Forelimb muscle (tissue), 1 donor: ENCODE measurements at regions not wholly inside any gene's neighbourhood (a gene's known extent, or its start where the extent isn't known, plus 50 kb on each side); places are given as distances from the start of the nearest gene placed in this dataset.

Source experiments
- DNase-seq: peaks from one replicate; pipeline ENCODE4 v3.0.0-alpha.2; 2013; ENCODE audit warnings: low read depth

GRCh38 chr15:36254426-36254825 lies 325.0 kb upstream of the CDIN1 start:
- DNase-seq = no peak

- no peak for DNase-seq
Observed at GRCh38 chr15:36256404-36256807, 323.0 kb upstream of the CDIN1 start.

DNA sequence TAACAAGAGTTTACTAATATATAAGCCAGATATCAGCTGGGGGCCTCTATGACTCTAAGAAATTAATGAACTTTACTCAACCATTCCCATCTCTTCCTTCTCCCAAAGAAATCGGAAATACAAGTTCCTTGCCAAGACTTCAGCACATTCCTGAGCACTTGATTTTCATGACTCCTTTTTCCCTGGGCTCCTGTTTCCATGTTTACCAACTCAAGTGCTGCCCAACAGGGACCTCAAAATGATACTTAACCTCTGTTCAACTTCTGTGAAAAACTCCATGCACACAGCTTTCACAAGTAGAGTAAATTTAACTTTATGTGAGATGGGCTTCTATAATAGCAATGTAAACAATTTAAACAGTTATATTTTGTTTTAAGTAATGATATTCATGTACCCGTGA lies 315.8 kb upstream of the CDIN1 start:
- no peak for DNase-seq

GRCh38 chr15:36265422-36265821 lies 314.0 kb upstream of the CDIN1 start:
- no peak for DNase-seq

DNA sequence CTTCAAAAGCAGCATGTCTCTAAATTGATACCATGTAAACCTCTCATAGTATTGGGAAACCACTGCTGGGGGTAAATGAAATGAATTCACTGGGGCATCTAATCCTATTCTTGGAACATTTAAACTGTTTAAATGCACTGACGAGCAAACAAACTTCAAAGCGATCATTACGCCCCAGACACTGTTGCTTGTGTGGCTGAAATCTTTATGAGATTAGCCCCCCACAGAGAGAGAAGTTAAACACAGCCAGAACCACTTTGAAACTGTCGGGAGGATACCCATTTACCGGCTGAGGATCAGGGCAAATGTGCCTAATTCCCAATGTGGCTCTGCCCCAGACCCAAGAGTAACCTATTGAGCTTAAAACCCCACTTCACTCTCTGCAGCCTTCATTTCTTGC lies 308.4 kb upstream of the CDIN1 start:
- DNase-seq = no peak

DNA sequence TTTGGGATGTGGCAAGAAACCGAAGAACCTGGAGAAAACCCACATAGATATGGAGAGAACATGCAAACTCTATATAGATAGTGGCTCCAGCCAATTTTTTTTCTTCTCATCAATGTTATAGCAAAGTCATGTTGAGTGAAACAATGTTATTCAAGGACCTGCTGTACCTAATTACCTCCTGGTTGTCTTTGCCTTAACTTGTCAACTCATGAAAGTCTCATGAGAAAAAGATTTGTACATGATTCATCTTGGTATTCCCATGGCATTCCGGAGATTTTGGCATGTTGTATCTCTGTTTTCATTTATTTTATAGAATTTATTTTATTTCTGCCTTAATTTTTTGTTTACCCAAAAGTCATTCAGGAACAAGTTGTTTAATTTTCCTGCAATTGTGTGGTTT lies 303.8 kb upstream of the CDIN1 start:
- DNase-seq = no peak

DNA sequence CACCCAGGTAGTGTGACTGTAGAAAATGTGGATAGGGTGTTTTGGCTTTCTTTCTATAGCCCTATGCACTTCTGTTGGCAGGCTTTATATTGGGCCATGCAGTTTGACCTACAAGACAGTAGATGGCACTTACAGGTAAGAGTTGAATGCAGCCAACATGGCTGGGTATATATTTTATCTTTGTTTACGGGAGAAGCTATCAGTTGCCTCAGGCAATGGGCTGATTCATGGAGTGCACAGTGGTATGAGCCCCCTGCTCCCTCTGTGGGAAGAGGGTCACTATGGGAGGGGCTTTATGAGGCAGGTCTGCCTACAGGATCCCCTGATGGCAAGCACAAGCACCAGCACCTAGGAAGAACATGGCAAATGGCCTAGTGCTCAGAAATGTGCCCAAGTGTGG lies 301.2 kb upstream of the CDIN1 start:
- DNase-seq = no peak

DNA sequence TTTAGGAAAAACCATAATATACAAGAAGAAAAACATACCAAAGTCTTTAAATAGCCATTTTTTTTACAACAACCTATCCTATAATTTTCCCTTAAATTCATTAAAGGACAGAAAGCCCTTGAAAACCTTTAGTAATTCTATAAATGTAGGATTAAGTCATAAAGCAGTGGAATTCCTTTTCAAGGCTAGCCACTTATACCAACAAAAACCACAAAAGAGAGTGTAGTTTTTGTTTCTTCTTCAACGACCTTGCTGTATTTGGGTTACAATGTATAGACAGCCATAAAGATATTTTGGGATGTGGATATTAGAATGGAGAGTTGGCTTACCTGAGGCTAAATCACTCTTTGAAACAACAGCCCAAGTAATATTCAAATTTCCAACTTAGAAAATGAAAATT lies 296.6 kb upstream of the CDIN1 start:
- DNase-seq = no peak

- no peak for DNase-seq
Observed at GRCh38 chr15:36284911-36285310, 294.5 kb upstream of the CDIN1 start.

GRCh38 chr15:36291501-36291900 lies 287.9 kb upstream of the CDIN1 start:
- no peak for DNase-seq

DNA sequence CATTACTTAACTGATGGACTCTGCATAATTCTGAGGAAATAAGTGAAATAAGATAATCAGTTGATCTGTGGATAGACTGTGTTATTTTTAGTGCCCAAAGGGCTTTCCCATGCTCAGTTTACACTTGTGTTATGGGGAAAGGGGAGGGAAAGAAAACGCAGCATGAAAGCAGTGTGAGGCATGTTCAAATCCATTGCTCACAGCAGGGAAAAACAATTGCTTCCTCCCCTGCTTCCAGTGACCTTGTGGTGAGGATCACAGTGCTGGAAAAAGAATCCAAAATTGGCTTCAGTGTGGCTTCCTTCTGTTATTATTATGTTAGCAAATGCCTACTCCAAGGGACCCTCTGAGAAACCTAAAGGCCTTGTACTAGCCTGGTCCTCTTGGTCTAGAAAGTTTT lies 285.1 kb upstream of the CDIN1 start:
- no peak for DNase-seq

DNA sequence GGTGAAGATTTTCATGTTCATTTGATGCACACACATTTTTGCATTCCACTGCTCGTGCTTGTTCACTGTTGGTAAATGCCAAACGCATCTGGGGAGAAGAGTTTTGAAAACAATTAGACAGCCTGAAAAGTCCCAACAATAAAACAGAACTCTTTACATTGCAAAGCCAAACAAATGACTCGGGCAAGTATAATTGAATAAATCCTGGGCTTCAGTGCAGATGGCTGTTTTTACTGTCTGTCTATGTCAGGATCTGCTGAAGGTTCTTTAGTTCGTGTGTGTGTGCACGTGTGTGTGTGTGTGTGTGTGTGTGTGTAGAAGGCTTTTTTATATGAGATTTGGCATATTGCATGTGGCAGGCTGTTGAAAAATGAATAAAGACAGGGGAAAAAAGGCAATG lies 277.5 kb upstream of the CDIN1 start:
- DNase-seq = no peak

GRCh38 chr15:36313021-36313420 lies 266.4 kb upstream of the CDIN1 start:
- no peak for DNase-seq

GRCh38 chr15:36313736-36314280 lies 265.6 kb upstream of the CDIN1 start:
- no peak for DNase-seq

GRCh38 chr15:36315649-36316048 lies 263.8 kb upstream of the CDIN1 start:
- no peak for DNase-seq

GRCh38 chr15:36323615-36324014 lies 255.8 kb upstream of the CDIN1 start:
- DNase-seq = no peak

- DNase-seq = no peak
Observed at GRCh38 chr15:36325206-36325605, 254.2 kb upstream of the CDIN1 start.

DNA sequence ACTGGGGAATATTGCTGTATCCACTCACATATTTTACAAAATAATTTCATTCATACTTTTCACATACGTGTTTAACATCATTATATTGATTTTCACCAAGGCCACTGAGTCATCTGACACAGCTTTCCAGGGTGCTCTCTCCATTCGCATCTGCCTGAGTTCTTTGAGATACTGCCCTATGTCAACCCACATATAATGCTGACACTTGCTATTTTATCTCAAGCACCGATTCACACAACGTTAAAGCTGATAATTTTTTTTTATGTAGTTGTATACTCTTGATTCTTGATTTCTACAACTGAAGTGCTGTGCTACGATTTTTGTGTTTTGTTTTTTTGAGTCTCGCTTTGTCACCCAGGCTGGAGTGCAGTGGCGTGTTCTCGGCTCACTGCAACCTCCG lies 249.8 kb upstream of the CDIN1 start:
- no peak for DNase-seq

DNA sequence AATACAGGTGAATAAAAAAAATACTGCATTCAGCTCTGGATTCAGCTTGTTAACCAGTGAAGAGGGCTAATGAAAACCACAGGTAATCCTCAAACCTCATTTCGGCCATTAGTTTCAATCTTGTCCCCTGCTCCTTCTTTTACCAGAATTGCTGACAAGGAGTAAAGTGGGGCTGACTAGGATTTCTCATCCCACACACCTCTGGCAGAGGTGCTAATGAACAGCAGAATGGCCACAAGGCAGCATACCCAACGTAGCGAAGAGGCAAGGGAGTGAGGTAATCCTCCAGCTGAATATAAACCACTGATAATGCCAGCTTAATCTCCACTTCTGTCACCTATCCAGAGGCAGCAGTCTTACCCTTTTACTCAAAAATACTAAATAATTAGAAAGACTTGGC lies 248.8 kb upstream of the CDIN1 start:
- DNase-seq = no peak

GRCh38 chr15:36331531-36332275 lies 247.7 kb upstream of the CDIN1 start:
- DNase-seq = no peak

GRCh38 chr15:36332301-36332700 lies 247.1 kb upstream of the CDIN1 start:
- no peak for DNase-seq

GRCh38 chr15:36332896-36333295 lies 246.5 kb upstream of the CDIN1 start:
- DNase-seq = no peak

GRCh38 chr15:36334059-36334458 lies 245.4 kb upstream of the CDIN1 start:
- DNase-seq = no peak

DNA sequence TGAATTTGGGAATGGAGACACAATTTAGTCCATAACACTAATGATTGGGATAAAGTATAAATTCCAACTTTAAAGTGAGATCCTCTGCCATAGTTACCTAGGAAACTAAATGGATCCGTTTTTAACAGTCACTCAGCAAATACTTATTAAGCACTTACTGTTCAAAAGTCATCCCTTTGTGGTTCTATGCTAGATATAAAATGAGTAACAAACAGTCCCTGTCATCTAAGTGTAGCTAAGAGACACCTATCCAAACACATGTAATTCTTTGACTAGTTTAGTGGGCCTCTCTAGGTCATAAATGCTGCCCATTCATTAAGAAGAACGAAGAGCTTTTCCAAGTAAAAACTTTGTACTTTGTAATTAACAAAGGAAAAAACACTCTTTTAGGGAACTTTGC lies 244.2 kb upstream of the CDIN1 start:
- no peak for DNase-seq
